COLO668 (cell line): ENCODE measurements at regions not wholly inside any gene's neighbourhood (a gene's known extent, or its start where the extent isn't known, plus 50 kb on each side); places are given as distances from the start of the nearest gene placed in this dataset.

Experiments used
- DNase-seq: peaks from one replicate; lab custom pipeline; 2025; ENCODE audit not compliant: unreplicated experiment; lab: John Stamatoyannopoulos, UW

DNA sequence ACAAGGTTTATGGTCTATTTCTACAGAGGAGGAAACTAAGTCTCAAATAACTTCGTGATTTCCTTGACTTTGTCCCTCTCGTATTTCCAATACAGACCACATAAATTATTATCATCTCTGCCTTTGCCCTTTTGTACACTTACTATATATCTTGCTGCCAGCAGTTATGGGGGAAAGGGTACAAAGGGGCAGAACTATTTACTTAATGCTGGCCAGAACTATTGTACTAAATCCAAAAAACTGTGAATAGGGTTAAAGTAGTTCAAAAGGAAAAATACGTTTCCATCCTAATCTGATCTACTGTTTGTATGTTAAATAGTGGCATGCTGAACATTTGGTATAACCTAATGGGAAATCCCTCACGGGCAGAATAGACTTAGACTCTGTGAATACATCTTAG lies 537.3 kb upstream of the SEMA6D start:
- DNase-seq = no peak

DNA sequence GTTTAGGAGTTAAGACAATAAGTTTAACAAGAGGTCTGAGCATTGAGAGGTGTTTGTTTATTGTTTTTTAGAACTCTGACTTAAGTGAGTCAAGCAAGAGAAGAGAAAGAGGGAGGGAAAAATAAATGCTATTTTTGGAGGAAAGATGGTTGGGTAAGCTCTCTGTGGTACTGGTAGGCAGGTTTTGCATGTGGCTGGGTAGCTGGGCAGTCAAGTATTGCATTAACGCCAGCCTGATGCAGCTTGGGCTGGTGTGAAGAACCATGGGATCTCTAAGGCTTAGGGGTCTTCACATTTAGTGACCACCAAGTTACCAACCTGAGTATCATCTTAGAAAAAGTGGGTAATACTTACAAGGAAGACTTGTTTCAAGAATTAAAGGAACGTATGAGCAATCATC lies 534.5 kb upstream of the SEMA6D start:
- no peak for DNase-seq

- peak; percentile 81 for DNase-seq
Observed at GRCh38 chr15:47184003-47184907, 533.0 kb upstream of the SEMA6D start.

- DNase-seq = peak; percentile 56
Observed at GRCh38 chr15:47184908-47185801, 532.1 kb upstream of the SEMA6D start.

DNA sequence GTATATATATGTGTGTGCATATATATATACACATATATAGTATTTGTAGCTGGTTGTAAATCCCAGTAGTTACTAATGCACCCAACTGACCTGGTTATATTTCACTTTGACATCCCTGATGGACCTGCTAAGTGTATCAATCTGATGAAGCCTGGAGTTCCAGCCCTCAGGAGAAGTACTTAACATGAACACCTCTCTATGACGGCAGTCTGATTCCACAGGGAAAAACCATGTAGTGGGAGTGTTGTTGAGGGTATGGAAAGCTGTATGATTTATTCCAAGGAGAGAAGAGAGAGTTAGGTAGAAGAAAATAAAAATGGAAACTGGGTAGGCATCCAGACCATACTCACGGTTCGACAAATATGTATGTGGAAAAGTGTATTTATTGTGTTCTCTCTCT lies 531.2 kb upstream of the SEMA6D start:
- no peak for DNase-seq

DNA sequence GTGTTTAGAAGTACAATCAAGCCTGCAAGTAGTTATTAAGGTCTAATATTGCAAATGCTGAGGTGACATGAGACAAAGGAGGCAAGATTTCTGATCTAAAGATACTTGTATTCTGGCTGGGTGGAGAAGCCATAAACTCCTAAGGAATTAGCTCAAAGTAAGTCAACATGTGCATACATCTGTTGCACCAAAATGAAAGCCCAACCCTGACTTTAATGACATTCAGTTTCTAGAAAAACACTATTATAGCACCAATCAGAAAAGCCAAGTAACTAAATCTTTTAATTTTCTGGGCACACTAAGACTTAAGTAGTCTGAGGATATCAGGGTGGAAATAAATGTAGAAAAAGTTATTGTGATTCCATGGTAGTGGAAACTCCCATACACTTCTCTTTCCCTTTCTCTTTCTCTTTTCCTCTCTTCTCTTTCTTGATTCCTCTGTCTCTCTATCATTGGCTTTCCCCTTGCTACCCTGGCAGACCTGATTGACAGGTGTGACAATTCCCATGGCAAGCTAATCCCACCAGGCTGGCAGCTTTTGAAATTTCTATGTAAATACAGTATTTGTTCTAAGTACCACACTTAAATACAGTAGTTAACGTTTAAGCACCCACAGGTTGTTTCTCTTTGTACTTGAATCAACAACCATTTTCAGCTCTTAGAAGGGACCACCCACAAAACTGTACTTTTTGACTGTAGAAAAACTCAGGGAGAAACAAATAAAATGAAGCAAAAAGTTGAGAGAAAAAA lies 528.4 kb upstream of the SEMA6D start:
- DNase-seq = no peak

DNA sequence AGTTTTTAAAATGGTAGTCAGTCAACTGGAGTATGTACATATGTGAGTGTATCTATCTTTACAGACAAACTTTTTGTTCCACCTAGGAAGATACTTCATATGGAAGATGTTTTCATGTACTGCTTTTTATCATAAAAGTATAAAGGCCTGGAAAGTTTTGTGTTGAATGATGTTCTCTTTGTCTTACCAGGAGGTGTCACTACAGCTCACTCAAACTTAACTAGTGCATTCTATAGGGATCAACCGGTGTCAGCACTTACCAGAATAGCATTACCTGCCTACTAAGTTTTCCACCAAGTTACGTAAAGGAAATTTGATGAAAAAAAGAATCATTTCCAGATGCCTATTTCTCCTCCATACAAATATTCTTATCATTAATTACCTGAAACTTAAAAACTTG lies 522.6 kb upstream of the SEMA6D start:
- no peak for DNase-seq

DNA sequence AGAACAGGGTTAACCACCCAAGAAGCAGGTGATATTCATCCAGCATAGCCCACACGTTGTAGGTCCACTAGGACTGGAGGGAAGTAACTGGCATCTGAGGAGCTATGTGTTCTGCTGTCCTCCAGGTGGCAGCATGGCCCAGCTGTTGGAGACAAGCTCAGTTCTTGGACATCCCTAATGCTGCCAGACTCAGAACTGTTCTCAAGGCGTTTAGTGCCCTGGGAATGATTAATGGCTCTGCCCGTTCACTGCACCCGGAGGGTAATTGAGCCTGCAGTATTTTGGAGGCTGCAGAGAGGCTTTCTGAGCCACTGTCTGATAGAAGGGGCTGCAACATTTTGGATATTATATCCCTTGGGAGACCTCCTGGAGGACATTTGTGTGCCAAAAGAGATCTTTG lies 521.3 kb upstream of the SEMA6D start:
- peak; percentile 83 for DNase-seq

- no peak for DNase-seq
Observed at GRCh38 chr15:47203993-47204392, 513.3 kb upstream of the SEMA6D start.

GRCh38 chr15:47206358-47206978 lies 510.8 kb upstream of the SEMA6D start:
- DNase-seq = no peak

DNA sequence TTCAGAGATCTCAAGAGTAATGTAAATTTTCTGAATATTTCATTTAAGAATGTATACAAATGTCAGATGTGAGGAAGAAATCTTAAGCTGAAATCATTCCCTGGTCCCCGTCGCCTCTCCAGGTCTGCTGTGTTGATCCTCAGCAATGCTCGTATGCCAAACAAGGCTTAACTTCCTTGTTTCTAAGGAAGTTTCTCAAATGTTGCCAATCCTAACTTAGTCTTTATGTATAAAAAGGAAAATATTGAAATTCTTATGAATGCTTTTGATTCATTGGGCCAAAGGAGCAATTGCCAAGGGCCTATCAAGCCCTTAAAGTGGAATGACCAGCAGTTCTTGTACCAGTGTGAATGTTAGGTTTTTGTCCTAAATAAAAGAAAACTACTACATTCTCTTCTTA lies 507.7 kb upstream of the SEMA6D start:
- no peak for DNase-seq

DNA sequence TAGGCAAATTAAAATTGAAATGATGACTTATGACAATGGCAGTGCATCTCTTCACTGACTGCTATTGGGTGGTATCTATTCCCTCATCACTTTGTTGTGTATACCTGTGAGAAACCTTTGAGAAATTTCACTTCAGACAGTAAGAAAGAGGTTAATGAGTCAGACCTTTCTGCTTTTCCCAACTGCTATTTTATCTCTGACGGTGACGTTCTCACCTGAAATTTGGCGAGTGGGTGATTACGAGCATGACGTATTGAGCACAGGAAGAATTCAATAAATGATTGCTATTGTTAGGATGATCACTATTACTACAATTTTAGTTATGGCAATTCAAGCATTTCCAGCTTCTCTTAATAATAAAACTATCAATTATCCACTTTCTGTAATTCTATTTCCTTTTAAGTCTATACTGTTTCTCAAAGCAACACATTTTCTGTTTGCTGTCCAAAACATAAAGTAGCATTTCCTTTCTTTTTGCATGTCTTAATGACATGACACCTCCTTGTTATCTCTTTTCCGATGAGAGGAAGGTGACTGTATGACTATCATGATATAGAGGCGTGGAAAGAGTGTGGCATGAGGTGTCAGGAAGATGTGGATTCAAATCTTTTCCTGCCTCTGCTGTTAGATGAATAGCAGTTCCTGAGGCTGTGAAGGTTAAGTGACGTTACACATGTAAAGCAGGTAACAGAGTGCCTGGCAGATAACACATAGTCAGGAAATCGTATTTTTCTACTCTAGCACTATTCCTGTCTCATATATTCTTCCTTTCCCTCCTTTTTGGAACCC lies 504.9 kb upstream of the SEMA6D start:
- DNase-seq = no peak

- DNase-seq = no peak
Observed at GRCh38 chr15:47213883-47214282, 503.4 kb upstream of the SEMA6D start.

DNA sequence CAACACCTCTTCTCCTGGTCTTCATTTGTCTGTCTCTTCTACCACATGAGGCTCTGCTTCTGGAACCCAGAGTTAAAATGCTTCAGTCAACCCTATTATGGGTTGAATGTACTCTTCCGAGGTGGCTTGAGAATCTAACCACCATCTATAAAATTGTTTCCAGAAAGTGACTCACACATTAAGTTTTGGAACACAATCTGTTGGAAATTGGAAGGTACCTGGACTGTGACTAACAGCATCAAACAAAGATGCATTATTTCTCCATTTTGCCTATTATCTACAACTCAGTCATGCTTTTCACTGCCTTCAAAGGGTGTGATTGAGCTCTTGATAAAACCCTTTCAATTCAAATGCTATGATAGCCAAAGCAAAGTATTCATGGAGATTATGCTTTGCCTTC lies 499.0 kb upstream of the SEMA6D start:
- DNase-seq = no peak

DNA sequence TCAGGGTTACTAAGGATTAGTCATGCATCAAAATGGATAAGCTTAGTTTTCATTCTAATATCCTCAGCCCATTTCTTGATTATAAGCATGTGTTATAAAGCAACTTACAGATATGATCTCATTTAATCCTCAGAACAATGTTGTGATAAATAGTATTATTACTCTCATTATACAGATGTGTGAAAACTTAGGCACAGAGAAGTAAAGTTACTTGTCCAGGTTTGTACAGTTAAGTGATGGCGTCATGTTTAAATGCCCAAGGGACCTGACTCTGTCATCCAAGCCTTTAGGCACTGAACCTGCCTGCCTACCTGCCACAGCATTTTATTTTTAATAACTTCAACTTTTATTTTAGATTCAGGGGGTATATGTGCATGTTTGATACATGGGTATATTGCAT lies 472.9 kb upstream of the SEMA6D start:
- DNase-seq = no peak

- DNase-seq = no peak
Observed at GRCh38 chr15:47246317-47246716, 471.0 kb upstream of the SEMA6D start.

- no peak for DNase-seq
Observed at GRCh38 chr15:47258521-47258920, 458.8 kb upstream of the SEMA6D start.

DNA sequence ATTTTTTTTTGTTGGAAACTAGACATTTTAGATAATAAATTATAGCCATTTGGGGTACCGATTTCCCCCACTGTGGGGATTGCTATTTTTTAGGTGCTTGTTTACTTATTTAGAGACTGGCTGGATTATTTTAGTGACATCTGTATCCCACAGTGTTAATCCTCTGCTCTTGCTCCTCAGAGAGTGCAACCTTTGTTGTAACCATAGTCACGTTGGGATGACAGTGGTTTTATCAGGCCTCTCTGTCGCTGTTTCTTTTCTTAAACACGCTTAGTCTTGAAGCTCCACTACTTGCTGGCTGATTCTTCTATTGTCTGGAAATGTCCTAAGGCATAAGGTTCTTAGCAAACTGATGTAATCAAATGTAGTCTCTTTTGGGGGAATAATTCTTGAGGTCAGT lies 451.6 kb upstream of the SEMA6D start:
- no peak for DNase-seq

DNA sequence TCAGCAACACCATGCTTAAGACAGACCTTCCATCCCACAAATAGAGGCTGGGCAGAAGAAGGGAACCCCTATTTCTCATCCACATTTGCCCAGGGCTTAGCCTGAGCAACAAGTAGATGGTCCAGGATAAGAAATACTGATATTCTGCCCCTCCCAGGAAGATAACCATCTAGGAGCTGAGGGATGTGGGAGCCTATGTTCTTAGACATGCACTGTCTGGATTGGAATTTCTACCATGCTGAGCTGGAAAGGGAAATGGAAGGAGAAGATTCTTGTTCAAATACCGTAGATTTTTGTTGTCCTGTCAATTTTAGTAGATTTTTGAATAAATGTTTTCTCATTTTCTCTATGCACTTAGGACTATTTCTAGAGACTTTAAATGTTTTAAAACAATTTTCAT lies 450.7 kb upstream of the SEMA6D start:
- no peak for DNase-seq

- no peak for DNase-seq
Observed at GRCh38 chr15:47273864-47274263, 443.4 kb upstream of the SEMA6D start.
